ENCODE measurements at regions not wholly inside any gene's neighbourhood (a gene's known extent, or its start where the extent isn't known, plus 50 kb on each side); places are given as distances from the start of the nearest gene placed in this dataset.

DNA sequence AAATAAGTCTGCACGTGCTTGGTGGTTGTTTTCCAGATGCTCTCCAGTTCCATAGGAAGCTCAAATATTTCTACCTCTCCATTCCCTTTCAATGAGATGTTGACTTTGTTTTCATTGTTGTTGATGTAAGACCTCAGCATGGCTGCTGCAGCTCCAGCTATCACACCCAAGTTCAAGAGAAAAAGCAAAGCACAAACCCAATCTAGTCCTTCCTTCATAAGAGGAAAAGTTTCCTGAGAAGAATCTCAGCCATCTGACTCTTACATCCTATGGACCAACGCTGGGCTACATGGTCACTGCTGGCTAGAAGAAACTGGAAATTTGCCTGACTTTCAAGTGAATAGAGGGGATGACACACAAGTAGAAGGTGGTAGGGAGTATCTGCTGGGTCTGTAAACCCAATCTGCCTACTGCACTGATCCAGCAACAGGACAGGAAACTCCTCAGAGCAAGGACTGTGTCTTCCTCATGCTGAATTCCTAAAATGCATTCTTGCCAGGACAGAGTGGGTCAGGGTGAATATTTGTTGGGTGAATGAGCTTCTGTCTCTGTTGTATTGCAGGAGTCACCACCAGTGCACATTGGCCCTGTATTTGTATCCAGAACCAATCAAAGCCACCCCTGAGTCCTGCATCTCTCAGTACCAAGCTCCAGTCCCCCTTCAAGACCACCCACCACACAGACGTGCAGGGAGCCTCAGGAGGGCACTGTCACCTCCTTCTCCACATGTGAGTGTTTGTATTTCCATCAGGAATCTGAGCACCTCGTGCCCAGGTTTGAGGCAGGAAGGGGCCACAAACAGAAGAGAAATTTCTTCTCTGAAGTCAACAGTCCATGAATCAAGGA lies 118.0 kb upstream of the IGLL5 start:
- Histone ChIP-seq H3K27me3 (ENCODE audit: insufficient read depth, low read depth) (no peaks in the 10 kb centered on the region), H2AFZ (ENCODE audit: low read depth) (no peak overlapping the region), H3K27ac (no peak overlapping the region), H3K79me2 (ENCODE audit: insufficient read depth, low read depth) (no peaks in the 10 kb centered on the region), H3K36me3 (ENCODE audit: insufficient read depth) (no peaks in the 10 kb centered on the region), H4K20me1 (ENCODE audit: insufficient read depth) (no peaks in the 10 kb centered on the region), H3K4me2 (no peak overlapping the region), H3K9ac (no peak overlapping the region), H3K4me3 (IDR thresholded peaks at IDR 0.05; ENCODE audit: insufficient read depth, low read depth, low read length) (no peak overlapping the region), H3K4me1 (ENCODE audit: low read depth, poor library complexity, severe bottlenecking) (no peaks in the 10 kb centered on the region)
- TF ChIP-seq, protein P1, sequence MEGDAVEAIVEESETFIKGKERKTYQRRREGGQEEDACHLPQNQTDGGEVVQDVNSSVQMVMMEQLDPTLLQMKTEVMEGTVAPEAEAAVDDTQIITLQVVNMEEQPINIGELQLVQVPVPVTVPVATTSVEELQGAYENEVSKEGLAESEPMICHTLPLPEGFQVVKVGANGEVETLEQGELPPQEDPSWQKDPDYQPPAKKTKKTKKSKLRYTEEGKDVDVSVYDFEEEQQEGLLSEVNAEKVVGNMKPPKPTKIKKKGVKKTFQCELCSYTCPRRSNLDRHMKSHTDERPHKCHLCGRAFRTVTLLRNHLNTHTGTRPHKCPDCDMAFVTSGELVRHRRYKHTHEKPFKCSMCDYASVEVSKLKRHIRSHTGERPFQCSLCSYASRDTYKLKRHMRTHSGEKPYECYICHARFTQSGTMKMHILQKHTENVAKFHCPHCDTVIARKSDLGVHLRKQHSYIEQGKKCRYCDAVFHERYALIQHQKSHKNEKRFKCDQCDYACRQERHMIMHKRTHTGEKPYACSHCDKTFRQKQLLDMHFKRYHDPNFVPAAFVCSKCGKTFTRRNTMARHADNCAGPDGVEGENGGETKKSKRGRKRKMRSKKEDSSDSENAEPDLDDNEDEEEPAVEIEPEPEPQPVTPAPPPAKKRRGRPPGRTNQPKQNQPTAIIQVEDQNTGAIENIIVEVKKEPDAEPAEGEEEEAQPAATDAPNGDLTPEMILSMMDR (conservative IDR thresholded peaks at IDR 0.05; ENCODE audit: low read depth, low read length) = no peak

DNA sequence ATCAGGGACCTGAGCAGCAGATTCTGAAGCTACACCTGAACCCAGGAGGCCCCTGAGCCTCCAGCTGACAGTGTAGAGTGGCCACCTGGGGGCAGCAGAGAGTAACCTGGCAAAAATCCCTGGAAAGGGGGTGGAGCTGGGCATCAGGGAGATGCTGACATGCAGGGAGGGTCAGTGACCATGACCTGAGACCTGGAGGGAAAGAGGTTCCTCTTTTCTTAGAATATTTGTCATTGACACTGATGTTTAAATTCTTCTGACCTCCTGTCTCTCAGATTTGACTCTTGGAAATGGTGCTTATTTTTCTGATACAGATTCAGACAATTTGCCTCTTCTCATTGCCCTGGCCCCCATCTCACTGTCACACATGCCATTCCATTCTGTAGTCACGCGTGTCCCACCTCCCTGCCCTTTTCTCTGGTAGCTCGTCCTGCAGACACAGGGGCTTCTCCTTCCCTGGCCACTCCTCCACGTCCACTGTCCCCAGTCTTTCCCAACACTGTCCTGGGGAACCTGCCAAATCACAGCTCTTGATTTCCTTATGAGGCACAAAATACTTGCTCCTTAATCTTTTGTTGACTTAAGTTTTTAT lies 117.2 kb upstream of the IGLL5 start:
- TF ChIP-seq, protein P1 (conservative IDR thresholded peaks at IDR 0.05; ENCODE audit: low read depth, low read length) = peak; percentile 88
- Histone ChIP-seq H3K27me3 (ENCODE audit: insufficient read depth, low read depth) (no peaks in the 10 kb centered on the region), H2AFZ (ENCODE audit: low read depth) (no peak overlapping the region), H3K36me3 (ENCODE audit: insufficient read depth) (no peaks in the 10 kb centered on the region), H3K27ac (no peak overlapping the region), H4K20me1 (ENCODE audit: insufficient read depth) (no peaks in the 10 kb centered on the region), H3K9ac (no peak overlapping the region), H3K4me2 (no peak overlapping the region), H3K4me1 (ENCODE audit: low read depth, poor library complexity, severe bottlenecking) (no peaks in the 10 kb centered on the region), H3K4me3 (IDR thresholded peaks at IDR 0.05; ENCODE audit: insufficient read depth, low read depth, low read length) (no peak overlapping the region), H3K79me2 (ENCODE audit: insufficient read depth, low read depth) (no peaks in the 10 kb centered on the region)

- TF ChIP-seq, protein P1 (conservative IDR thresholded peaks at IDR 0.05; ENCODE audit: low read depth, low read length) = no peak
- H3K4me3 ChIP-seq (IDR thresholded peaks at IDR 0.05; ENCODE audit: insufficient read depth, low read depth, low read length) = no peak overlapping the region
- no peaks in the 10 kb centered on the region for H3K36me3 ChIP-seq (ENCODE audit: insufficient read depth)
- no peaks in the 10 kb centered on the region for H4K20me1 ChIP-seq (ENCODE audit: insufficient read depth)
- no peaks in the 10 kb centered on the region for H3K27me3 ChIP-seq (ENCODE audit: insufficient read depth, low read depth)
- H2AFZ ChIP-seq (ENCODE audit: low read depth) = no peak overlapping the region
- no peak overlapping the region for H3K9ac ChIP-seq
- H3K4me1 ChIP-seq (ENCODE audit: low read depth, poor library complexity, severe bottlenecking) = no peaks in the 10 kb centered on the region
- no peak overlapping the region for H3K4me2 ChIP-seq
- H3K79me2 ChIP-seq (ENCODE audit: insufficient read depth, low read depth) = no peaks in the 10 kb centered on the region
- no peak overlapping the region for H3K27ac ChIP-seq
These were observed 116.7 kb upstream of the IGLL5 start for GRCh38 chr22:22770881-22771280.

GRCh38 chr22:22771696-22772377 lies 115.8 kb upstream of the IGLL5 start:
- Histone ChIP-seq H3K4me3 (IDR thresholded peaks at IDR 0.05; ENCODE audit: insufficient read depth, low read depth, low read length) (no peak overlapping the region), H3K79me2 (ENCODE audit: insufficient read depth, low read depth) (no peaks in the 10 kb centered on the region), H3K9ac (no peak overlapping the region), H3K27ac (no peak overlapping the region), H3K4me1 (ENCODE audit: low read depth, poor library complexity, severe bottlenecking) (no peaks in the 10 kb centered on the region), H2AFZ (ENCODE audit: low read depth) (no peak overlapping the region), H3K4me2 (no peak overlapping the region), H3K36me3 (ENCODE audit: insufficient read depth) (no peaks in the 10 kb centered on the region), H3K27me3 (ENCODE audit: insufficient read depth, low read depth) (no peaks in the 10 kb centered on the region), H4K20me1 (ENCODE audit: insufficient read depth) (no peaks in the 10 kb centered on the region)
- TF ChIP-seq, protein P1 (conservative IDR thresholded peaks at IDR 0.05; ENCODE audit: low read depth, low read length) = no peak
